ENCODE measurements at regions not wholly inside any gene's neighbourhood (a gene's known extent, or its start where the extent isn't known, plus 50 kb on each side); places are given as distances from the start of the nearest gene placed in this dataset.

DNA sequence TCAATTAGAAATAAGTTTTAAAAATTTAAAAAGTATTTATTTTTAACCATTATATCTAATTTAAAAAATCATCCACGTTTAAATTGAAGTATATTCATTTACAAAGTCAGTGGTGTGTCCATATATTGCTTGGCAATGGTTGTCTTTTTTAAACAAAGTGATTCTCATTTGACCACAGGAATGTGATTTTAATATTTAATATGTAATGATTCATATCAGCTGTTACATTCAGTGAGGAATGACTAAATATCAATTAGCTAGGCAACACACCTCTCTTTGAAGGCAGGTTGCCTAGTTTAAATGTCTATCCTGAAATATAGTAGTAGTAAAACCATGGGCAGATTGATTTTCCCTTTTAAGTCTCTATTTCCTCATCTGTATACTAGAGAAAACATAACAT is 392.2 kb upstream of the CCDC179 start:
- TF ChIP-seq, protein P1, sequence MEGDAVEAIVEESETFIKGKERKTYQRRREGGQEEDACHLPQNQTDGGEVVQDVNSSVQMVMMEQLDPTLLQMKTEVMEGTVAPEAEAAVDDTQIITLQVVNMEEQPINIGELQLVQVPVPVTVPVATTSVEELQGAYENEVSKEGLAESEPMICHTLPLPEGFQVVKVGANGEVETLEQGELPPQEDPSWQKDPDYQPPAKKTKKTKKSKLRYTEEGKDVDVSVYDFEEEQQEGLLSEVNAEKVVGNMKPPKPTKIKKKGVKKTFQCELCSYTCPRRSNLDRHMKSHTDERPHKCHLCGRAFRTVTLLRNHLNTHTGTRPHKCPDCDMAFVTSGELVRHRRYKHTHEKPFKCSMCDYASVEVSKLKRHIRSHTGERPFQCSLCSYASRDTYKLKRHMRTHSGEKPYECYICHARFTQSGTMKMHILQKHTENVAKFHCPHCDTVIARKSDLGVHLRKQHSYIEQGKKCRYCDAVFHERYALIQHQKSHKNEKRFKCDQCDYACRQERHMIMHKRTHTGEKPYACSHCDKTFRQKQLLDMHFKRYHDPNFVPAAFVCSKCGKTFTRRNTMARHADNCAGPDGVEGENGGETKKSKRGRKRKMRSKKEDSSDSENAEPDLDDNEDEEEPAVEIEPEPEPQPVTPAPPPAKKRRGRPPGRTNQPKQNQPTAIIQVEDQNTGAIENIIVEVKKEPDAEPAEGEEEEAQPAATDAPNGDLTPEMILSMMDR (IDR thresholded peaks at IDR 0.05 in 4 of 5, conservative IDR thresholded peaks at IDR 0.05 in 1 of 5) = no peak
- TF ChIP-seq POLR2A (IDR thresholded peaks at IDR 0.05) = no peak
